Activated CD4-positive, alpha-beta memory T cell treated with anti-CD3 and anti-CD28 coated beads, Interleukin-2, amount 10 ng/mL, durations not matched to agents 7 days and 5 days (primary cell): ENCODE measurements at regions not wholly inside any gene's neighbourhood (a gene's known extent, or its start where the extent isn't known, plus 50 kb on each side); places are given as distances from the start of the nearest gene placed in this dataset.

Experiments
- CTCF ChIA-PET: fragments of 350-600 bp; sonication (Branson Sonifier 250); formaldehyde crosslinking; loops from one replicate; lab custom pipeline; 2021; ENCODE audit warnings: antibody characterized with exemption, inconsistent platforms; lab: Charles Lee
- POLR2A ChIA-PET: fragments of 350-600 bp; sonication (Branson Sonifier 250); formaldehyde crosslinking; loops from one replicate; lab custom pipeline; 2021; ENCODE audit warnings: antibody characterized with exemption; lab: Charles Lee
- DNase-seq: peaks from one replicate; pipeline ENCODE4 v3.0.0-alpha.2; 2020
- H3K27ac Mint-ChIP-seq: one replicate; pipeline ENCODE4 v1.8.0; 2021; ENCODE audit warnings: mild to moderate bottlenecking, mixed read lengths
- H3K27me3 Mint-ChIP-seq: one replicate; pipeline ENCODE4 v1.8.0; 2021; ENCODE audit warnings: mixed read lengths
- H3K36me3 Mint-ChIP-seq: one replicate; pipeline ENCODE4 v1.8.0; 2021; ENCODE audit warnings: low read depth, mixed read lengths
- H3K4me1 Mint-ChIP-seq: one replicate; pipeline ENCODE4 v1.8.0; 2021; ENCODE audit warnings: mixed read lengths
- H3K4me3 Mint-ChIP-seq: one replicate; pipeline ENCODE4 v1.8.0; 2021; ENCODE audit warnings: mild to moderate bottlenecking, mixed read lengths
- H3K9me3 Mint-ChIP-seq: one replicate; pipeline ENCODE4 v1.8.0; 2021; ENCODE audit warnings: mixed read lengths

- H3K4me1 Mint-ChIP-seq: no peaks in the 10 kb centered on the region
These were observed 366.6 kb upstream of the TMEM132C start for GRCh38 chr12:127900386-127900785.

GRCh38 chr12:127903146-127903545, 363.8 kb upstream of the TMEM132C start:
- POLR2A ChIA-PET: no interaction called here
- no peaks in the 10 kb centered on the region for H3K4me1 Mint-ChIP-seq
- H3K4me3 Mint-ChIP-seq: no peak overlapping the region
- no peaks in the 10 kb centered on the region for H3K27me3 Mint-ChIP-seq
- H3K9me3 Mint-ChIP-seq: peaks cover 15% of the 10 kb centered on the region
- H3K27ac Mint-ChIP-seq: no peak overlapping the region
- DNase-seq: no peak
- CTCF ChIA-PET: no interaction called here
- H3K36me3 Mint-ChIP-seq: no peaks in the 10 kb centered on the region

More at GRCh38 chr12:127900386-127900785, 366.6 kb upstream of the TMEM132C start:
- POLR2A ChIA-PET: no interaction called here
- Mint-ChIP-seq H3K4me3 (no peak overlapping the region), H3K9me3 (peaks cover 16% of the 10 kb centered on the region), H3K27ac (no peak overlapping the region), H3K27me3 (no peaks in the 10 kb centered on the region), H3K36me3 (no peaks in the 10 kb centered on the region)
- no peak for DNase-seq
- CTCF ChIA-PET: no interaction called here

GRCh38 chr12:127909041-127909440, 357.9 kb upstream of the TMEM132C start:
- H3K4me3 Mint-ChIP-seq: no peak overlapping the region
- no peaks in the 10 kb centered on the region for H3K27me3 Mint-ChIP-seq
- DNase-seq: no peak

DNA sequence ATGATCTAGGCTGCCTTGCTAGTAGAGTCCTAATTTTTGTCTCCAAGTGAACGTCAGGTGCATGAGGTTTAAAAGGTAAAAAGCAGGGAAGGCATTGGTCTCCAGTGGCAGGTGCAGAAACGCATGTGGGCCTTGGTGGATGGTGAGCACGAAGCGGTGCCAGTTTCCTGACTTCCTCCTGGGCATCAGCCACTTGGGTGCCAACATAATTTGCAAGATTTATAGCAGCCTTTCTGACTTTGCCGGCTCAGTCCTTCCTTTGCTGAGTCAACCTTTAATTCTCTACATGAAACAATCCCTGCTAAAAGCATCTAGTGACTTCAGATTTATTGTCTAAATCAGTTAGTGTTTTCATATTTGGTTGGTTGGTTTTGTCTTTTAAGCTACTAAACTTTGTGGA, 355.7 kb upstream of the TMEM132C start:
- Mint-ChIP-seq H3K4me1 (no peaks in the 10 kb centered on the region), H3K9me3 (peaks cover 2% of the 10 kb centered on the region), H3K27me3 (no peaks in the 10 kb centered on the region), H3K36me3 (no peaks in the 10 kb centered on the region), H3K27ac (no peak overlapping the region), H3K4me3 (no peak overlapping the region)
- DNase-seq: no peak
- ChIA-PET POLR2A (no interaction called here), CTCF (no interaction called here)

More at GRCh38 chr12:127909041-127909440, 357.9 kb upstream of the TMEM132C start:
- ChIA-PET CTCF (no interaction called here), POLR2A (no interaction called here)
- H3K36me3 Mint-ChIP-seq: no peaks in the 10 kb centered on the region
- no peaks in the 10 kb centered on the region for H3K4me1 Mint-ChIP-seq
- H3K9me3 Mint-ChIP-seq: peaks cover 7% of the 10 kb centered on the region
- H3K27ac Mint-ChIP-seq: no peak overlapping the region

DNA sequence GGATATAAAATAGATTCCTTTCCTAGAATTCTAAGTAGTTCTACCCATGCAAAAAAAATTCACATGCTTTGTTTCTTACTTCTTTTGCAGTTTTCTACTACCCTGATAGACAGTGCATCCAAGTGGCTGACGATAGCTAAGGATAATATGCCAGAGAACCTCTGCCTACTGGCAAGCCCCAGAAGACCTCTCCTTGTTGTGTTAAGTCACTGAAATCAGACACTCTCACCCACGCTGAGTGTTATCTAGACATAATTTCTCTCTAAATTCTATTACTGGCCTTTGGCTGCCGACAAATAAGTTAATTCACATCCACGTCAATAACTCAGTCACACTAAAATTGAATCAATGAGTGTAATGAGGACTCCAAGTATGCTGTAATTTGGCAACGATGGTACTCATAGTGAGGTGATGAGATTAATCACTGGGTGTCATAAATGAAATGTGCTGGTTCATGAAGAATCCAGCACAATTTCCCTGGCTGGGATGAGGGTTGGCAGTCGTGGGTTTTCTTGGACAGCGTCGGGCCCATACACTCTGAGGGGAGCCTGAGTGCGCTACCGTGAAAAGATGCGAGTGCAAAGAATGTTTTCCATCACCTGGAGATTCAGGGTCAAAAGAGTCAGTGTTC, 354.8 kb upstream of the TMEM132C start:
- Mint-ChIP-seq H3K27me3 (no peaks in the 10 kb centered on the region), H3K27ac (no peak overlapping the region), H3K4me1 (no peaks in the 10 kb centered on the region), H3K4me3 (no peak overlapping the region), H3K36me3 (no peaks in the 10 kb centered on the region), H3K9me3 (peaks cover 2% of the 10 kb centered on the region)
- ChIA-PET CTCF (no interaction called here), POLR2A (no interaction called here)
- DNase-seq: no peak

DNA sequence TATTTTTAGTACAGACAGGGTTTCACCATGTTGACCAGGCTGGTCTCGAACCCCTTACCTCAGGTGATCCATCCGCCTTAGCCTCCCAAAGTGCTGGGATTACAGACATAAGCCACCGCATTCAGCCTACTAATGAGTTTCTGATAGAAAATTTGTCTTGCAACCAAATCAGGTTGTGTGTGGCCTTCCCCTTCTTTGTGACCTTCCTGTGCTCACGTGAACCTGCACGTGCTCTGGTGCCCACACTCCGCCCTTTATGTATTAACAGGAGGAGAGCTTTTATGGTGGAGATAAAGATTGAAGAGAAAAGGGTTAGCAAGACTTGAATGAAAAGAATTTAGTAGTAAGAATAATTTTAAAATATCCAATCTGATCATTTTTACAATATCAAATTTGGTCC, 343.5 kb upstream of the TMEM132C start:
- H3K4me1 Mint-ChIP-seq: no peaks in the 10 kb centered on the region
- H3K9me3 Mint-ChIP-seq: no peaks in the 10 kb centered on the region
- H3K27ac Mint-ChIP-seq: no peak overlapping the region
- POLR2A ChIA-PET: no interaction called here
- H3K36me3 Mint-ChIP-seq: no peaks in the 10 kb centered on the region
- H3K27me3 Mint-ChIP-seq: no peaks in the 10 kb centered on the region
- no peak overlapping the region for H3K4me3 Mint-ChIP-seq
- no peak for DNase-seq
- CTCF ChIA-PET: no interaction called here

GRCh38 chr12:127925971-127926370, 341.0 kb upstream of the TMEM132C start:
- no peak for DNase-seq
- Mint-ChIP-seq H3K27me3 (no peaks in the 10 kb centered on the region), H3K36me3 (no peaks in the 10 kb centered on the region), H3K4me1 (no peaks in the 10 kb centered on the region), H3K27ac (no peak overlapping the region), H3K9me3 (peaks cover 2% of the 10 kb centered on the region), H3K4me3 (no peak overlapping the region)
- ChIA-PET POLR2A (no interaction called here), CTCF (no interaction called here)

GRCh38 chr12:127928178-127928577, 338.8 kb upstream of the TMEM132C start:
- H3K27ac Mint-ChIP-seq: no peak overlapping the region
- no peaks in the 10 kb centered on the region for H3K4me1 Mint-ChIP-seq
- ChIA-PET CTCF (no interaction called here), POLR2A (no interaction called here)
- H3K36me3 Mint-ChIP-seq: no peaks in the 10 kb centered on the region
- no peaks in the 10 kb centered on the region for H3K27me3 Mint-ChIP-seq
- no peak overlapping the region for H3K4me3 Mint-ChIP-seq
- DNase-seq: no peak
- peaks cover 2% of the 10 kb centered on the region for H3K9me3 Mint-ChIP-seq

DNA sequence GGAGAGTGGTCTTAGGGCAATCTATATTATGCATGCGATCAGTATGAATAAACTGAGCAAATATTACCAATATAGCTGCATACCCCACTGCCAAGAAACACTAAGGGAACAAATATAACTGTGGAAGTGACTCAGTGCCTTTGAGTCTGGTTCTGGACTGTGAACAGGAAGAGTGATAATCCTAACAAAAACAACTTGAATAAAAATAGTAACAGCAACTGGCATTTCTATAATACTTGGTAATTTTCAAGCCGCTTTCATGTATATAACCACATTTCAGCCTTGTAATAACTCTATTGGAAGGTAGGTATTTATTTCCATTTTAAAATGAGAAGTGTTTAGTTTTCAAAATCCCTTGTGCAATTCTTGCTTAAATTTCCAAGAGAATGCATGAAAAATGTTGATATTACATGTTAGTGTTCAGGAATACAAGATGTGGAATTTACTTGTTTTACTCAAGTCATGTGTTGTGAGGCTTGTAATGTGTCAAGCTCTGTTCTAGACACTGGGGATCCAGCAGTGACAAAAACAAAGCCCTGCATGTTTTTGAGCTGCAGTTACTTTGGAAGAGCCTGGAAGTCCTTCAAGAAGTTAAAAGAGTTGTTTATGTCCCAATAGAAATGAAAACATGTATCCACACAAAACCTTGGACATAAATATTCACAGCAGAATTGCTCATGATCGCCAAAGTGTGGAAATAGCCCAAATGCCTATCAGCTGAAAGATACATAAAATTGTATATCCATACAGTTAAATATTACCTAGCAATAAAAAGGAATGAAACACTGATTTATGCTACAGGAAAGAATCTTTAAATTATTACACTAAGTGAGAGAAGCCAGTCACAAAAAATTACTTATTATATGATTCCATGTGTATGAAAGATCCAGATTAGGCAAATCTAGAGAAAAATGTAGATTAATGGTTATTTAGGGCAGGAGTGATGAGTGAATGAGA, 338.1 kb upstream of the TMEM132C start:
- Mint-ChIP-seq H3K9me3 (peaks cover 2% of the 10 kb centered on the region), H3K27me3 (no peaks in the 10 kb centered on the region), H3K4me1 (no peaks in the 10 kb centered on the region), H3K36me3 (no peaks in the 10 kb centered on the region), H3K4me3 (no peak overlapping the region), H3K27ac (no peak overlapping the region)
- CTCF ChIA-PET: no interaction called here
- POLR2A ChIA-PET: no interaction called here
- DNase-seq: no peak

DNA sequence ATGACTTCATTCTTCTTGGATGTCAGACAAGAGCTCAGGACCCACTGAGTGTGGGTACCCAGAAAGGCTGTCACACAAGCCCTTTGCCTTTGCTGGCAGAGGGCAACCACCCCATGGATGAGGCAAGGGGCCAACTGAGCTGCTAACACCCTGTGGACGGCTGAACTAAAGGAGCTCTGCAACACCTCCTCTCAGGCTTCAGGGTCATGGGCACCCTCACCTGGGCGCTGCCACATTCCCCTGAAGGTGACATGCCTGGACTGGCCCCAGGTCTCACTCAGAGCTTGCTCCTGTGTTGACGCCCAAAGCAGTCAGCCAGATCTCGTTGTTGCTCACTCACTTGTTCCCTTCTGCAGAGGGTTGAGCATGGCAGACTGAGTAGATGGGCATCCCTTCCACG, 336.8 kb upstream of the TMEM132C start:
- H3K4me1 Mint-ChIP-seq: no peaks in the 10 kb centered on the region
- peaks cover 2% of the 10 kb centered on the region for H3K9me3 Mint-ChIP-seq
- H3K27ac Mint-ChIP-seq: no peak overlapping the region
- no peaks in the 10 kb centered on the region for H3K27me3 Mint-ChIP-seq
- ChIA-PET CTCF (no interaction called here), POLR2A (no interaction called here)
- DNase-seq: no peak
- no peaks in the 10 kb centered on the region for H3K36me3 Mint-ChIP-seq
- H3K4me3 Mint-ChIP-seq: no peak overlapping the region

DNA sequence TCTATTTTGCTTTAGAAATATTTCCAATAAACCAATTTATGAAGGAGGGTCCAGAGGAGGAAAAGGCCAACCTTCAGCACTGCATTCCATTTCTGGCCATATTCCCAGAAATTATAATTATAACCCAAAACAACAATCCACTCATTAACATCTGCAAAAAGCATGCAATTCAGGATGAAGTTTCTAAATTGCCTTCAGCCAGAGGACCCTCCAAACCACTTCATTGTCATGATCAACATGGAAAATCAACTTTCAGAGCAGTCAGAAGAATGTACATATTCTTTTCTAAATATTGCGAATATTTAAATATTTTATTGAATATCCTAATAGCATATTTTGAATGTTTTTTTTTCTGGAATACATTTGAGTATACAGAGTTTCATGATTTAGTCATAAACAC, 332.6 kb upstream of the TMEM132C start:
- Mint-ChIP-seq H3K36me3 (no peaks in the 10 kb centered on the region), H3K27ac (no peak overlapping the region), H3K9me3 (peaks cover 7% of the 10 kb centered on the region), H3K27me3 (no peaks in the 10 kb centered on the region), H3K4me3 (no peak overlapping the region), H3K4me1 (no peaks in the 10 kb centered on the region)
- POLR2A ChIA-PET: no interaction called here
- DNase-seq: no peak
- CTCF ChIA-PET: no interaction called here

GRCh38 chr12:127936463-127936862, 330.5 kb upstream of the TMEM132C start:
- Mint-ChIP-seq H3K27me3 (no peaks in the 10 kb centered on the region), H3K9me3 (peaks cover 5% of the 10 kb centered on the region), H3K4me3 (no peak overlapping the region), H3K36me3 (no peaks in the 10 kb centered on the region), H3K4me1 (no peaks in the 10 kb centered on the region), H3K27ac (no peak overlapping the region)
- CTCF ChIA-PET: no interaction called here
- POLR2A ChIA-PET: no interaction called here
- no peak for DNase-seq

DNA sequence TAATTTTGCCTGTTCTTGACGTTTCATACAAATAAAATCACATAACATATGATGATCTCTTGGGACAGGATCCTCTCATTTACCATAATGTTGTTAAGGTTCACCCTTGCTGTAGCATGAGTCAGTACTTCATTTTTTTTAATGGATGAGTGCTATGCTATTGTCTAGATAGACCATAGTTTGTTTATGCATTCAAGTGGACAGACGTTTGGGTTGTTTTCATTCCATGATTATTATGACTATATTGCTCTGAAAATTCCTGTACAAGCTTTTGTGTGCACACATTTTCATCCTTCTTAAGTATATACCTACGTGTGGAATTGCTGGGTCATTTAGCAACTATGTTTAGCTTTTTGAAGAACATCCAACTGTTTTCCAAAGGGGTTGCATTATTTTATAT, 325.6 kb upstream of the TMEM132C start:
- POLR2A ChIA-PET: no interaction called here
- Mint-ChIP-seq H3K27me3 (no peaks in the 10 kb centered on the region), H3K9me3 (peaks cover 12% of the 10 kb centered on the region)

More for the DNA sequence above, 325.6 kb upstream of the TMEM132C start:
- DNase-seq: no peak
- Mint-ChIP-seq H3K4me3 (no peak overlapping the region), H3K36me3 (no peaks in the 10 kb centered on the region), H3K27ac (no peak overlapping the region), H3K4me1 (no peaks in the 10 kb centered on the region)
- CTCF ChIA-PET: no interaction called here
